Glomerular visceral epithelial cell (primary cell): ENCODE measurements at regions not wholly inside any gene's neighbourhood (a gene's known extent, or its start where the extent isn't known, plus 50 kb on each side); places are given as distances from the start of the nearest gene placed in this dataset.
"Not testable (repeated sequence)": the region's sequence is repeated elsewhere in the genome, so short reads cannot be mapped to it uniquely, and the experiment has no call there.

Experiments used
- DNase-seq: peaks from one replicate; pipeline ENCODE4 v3.0.0-alpha.2; 2016; ENCODE audit errors: extremely low spot score

- no peak for DNase-seq
Measured at GRCh38 chr15:38814891-38815290, 250.3 kb upstream of the RASGRP1 start.

- DNase-seq, result peak; percentile 92
Measured at GRCh38 chr15:38817427-38818156, 253.0 kb upstream of the RASGRP1 start.

- no peak for DNase-seq
Measured at GRCh38 chr15:38818157-38818790, 253.7 kb upstream of the RASGRP1 start.

GRCh38 chr15:38819387-38819950 lies 254.9 kb upstream of the RASGRP1 start:
- no peak for DNase-seq

GRCh38 chr15:38823263-38823662 lies 258.6 kb upstream of the RASGRP1 start:
- no peak for DNase-seq

- no peak for DNase-seq
Measured at GRCh38 chr15:38824719-38825118, 260.1 kb upstream of the RASGRP1 start.

- DNase-seq, result no peak
Measured at GRCh38 chr15:38826880-38827279, 262.3 kb upstream of the RASGRP1 start.

- no peak for DNase-seq
Measured at GRCh38 chr15:38828031-38828532, 263.5 kb upstream of the RASGRP1 start.

GRCh38 chr15:38829086-38829485 lies 264.5 kb upstream of the RASGRP1 start:
- no peak for DNase-seq

- no peak for DNase-seq
Measured at GRCh38 chr15:38842226-38842625, 277.6 kb upstream of the RASGRP1 start.

GRCh38 chr15:38843051-38843501 lies 278.5 kb upstream of the RASGRP1 start:
- DNase-seq, result no peak

GRCh38 chr15:38843736-38844590 lies 279.3 kb upstream of the RASGRP1 start:
- DNase-seq, result peak; percentile 57

- no peak for DNase-seq
Measured at GRCh38 chr15:38844736-38845135, 280.1 kb upstream of the RASGRP1 start.

- DNase-seq, result no peak
Measured at GRCh38 chr15:38846346-38846745, 281.7 kb upstream of the RASGRP1 start.

- DNase-seq, result no peak
Measured at GRCh38 chr15:38847666-38848065, 283.1 kb upstream of the RASGRP1 start.

- no peak for DNase-seq
Measured at GRCh38 chr15:38849046-38849445, 284.4 kb upstream of the RASGRP1 start.

- DNase-seq, result not testable (repeated sequence)
Measured at GRCh38 chr15:38852188-38852587, 287.6 kb upstream of the RASGRP1 start.

GRCh38 chr15:38853608-38854007 lies 289.0 kb upstream of the RASGRP1 start:
- no peak for DNase-seq

GRCh38 chr15:38854506-38854905 lies 289.9 kb upstream of the RASGRP1 start:
- DNase-seq, result peak; percentile 59

GRCh38 chr15:38857814-38858213 lies 293.2 kb upstream of the RASGRP1 start:
- no peak for DNase-seq

GRCh38 chr15:38859574-38859973 lies 295.0 kb upstream of the RASGRP1 start:
- no peak for DNase-seq

GRCh38 chr15:38860253-38860652 lies 295.6 kb upstream of the RASGRP1 start:
- DNase-seq, result no peak
